HG03439 (cell line): ENCODE measurements at regions not wholly inside any gene's neighbourhood (a gene's known extent, or its start where the extent isn't known, plus 50 kb on each side); places are given as distances from the start of the nearest gene placed in this dataset.

Source experiments
- ATAC-seq: cut with Tn5 transposase; IDR thresholded peaks from one replicate; pipeline ENCODE4 v1.9.1; 2021; ENCODE audit warnings: mild to moderate bottlenecking, moderate library complexity; ENCODE audit not compliant: unreplicated experiment

DNA sequence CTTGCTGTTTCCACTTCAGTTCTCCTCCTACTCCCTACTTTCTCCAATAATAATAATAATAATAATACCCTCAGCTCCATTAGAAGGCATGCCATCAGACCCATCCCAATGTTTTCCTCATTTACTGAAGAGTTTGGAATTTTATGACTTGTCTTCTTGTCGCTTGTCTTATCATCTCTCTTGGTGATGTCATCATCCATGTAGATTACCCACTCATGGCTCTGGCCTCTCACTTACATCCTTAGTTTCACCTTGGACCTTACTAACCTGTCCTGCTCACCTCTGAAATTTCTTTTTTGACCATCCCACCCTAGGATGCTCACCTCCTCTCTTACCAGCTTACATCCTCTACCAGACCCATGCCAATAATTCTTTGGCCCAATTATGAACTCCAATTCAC, 329.3 kb downstream of the ACTL7B start:
- ATAC-seq: no peak

DNA sequence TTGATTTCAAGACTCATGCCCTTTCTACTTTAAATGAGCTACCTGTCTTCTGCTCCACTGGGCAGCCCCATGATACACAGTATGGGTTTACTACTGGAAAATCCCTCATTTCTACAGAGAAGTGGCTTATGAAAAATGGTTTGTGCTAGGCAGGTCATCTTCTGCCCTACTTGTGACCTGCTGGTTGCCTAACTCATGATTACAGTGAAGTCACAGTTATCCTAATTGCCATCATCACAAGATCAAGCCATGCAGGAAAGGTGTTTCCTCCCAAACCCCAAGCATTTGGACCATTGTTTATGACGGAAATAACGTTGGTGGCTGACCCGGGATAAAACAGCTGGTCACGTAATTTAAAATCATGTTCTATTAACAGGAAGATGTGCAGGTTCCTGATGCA, 330.6 kb downstream of the ACTL7B start:
- no peak for ATAC-seq

- no peak for ATAC-seq
These were observed 334.7 kb downstream of the ACTL7B start for GRCh38 chr9:108521063-108521590.

- no peak for ATAC-seq
These were observed 336.3 kb downstream of the ACTL7B start for GRCh38 chr9:108519437-108519836.

DNA sequence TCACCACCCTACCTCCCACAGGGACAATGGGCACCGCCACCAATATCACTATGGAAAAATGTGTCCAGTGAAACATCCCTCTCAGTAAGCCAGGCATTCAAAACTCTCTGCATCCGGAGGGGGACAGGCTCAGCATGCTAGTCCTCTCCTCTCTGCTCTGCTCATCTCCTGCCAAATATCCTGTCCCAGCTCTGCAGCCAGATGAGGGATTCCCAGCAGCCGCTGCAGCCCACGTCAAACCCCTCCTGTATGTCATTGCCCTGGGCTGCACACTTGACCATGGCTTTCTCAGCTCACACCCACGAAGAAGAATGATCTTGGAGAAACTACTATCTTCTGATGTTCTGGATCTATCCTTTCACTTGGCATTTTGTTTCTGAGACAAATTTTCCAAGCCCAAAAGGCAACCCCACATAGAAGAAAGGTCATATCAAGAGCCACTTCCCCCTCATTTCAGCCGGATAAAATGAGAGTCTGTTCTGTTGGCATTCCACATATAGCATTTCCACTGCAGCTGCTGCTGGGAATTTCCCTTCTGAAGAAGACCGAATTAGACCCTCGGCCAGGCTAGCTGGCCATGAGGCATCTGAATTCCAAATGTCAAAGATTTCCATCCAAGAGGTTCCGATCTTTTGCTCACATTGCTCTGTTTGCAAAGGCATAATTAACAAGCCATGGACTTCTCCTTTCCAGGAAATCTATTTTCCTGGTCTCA, 338.0 kb downstream of the ACTL7B start:
- ATAC-seq: no peak

DNA sequence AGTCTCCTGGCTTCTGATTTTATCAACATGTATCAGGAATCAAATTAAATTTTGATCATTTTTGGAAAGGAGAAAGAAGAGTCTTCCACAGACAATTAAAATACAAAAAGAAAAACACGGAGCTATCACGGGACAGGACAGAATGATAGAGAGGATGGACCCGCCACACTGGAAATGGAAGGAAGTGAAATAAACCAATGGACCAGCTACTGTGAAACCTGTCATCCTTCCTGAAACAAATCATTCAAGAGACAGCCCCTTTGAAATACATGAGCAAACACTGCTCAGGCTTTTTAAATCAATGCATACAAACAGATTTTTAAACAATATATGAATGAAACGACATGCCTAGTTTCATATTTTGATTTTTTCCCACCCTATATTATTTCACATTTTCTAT, 339.4 kb downstream of the ACTL7B start:
- no peak for ATAC-seq

- no peak for ATAC-seq
These were observed 339.9 kb downstream of the ACTL7B start for GRCh38 chr9:108515856-108516255.

DNA sequence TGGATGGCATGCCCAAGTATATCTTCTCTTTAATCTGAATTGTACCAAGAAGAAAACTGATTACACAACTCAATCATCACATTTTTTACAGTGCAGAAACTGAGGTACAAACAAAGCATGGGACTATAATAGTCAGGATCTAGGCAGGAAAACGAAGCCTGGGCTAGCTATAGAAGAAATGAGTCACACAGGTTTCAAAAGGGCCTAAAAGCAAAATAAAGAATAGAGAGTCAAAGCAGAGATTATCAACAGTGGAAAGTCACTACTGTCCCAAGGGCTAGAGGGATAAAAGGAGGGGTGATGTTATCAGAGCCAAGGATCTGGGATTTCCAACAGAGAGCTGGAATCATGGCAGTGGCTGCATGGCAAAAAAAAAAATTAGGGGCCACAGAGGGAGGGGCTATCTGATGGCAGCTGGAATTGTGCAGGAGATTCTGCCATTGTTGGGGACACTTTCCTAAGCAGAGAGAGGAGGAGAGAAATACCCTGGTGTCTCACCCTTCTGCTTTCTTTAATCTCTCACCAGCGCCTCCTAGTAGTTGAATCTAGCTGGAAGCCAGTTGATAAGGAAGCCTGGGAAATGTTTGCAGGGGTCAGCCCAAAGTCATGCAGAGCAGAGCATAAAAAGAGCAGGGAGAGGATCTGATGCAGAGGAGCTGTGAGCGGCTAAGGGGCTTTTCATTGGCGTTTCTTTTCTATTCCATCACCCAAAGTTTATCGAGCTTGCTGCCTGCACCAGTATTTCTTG, 343.2 kb downstream of the ACTL7B start:
- ATAC-seq: no peak

GRCh38 chr9:108511307-108511706, 344.5 kb downstream of the ACTL7B start:
- no peak for ATAC-seq

- no peak for ATAC-seq
These were observed 358.9 kb downstream of the ACTL7B start for GRCh38 chr9:108496846-108497245.

- no peak for ATAC-seq
These were observed 366.2 kb downstream of the ACTL7B start for GRCh38 chr9:108489567-108489966.

DNA sequence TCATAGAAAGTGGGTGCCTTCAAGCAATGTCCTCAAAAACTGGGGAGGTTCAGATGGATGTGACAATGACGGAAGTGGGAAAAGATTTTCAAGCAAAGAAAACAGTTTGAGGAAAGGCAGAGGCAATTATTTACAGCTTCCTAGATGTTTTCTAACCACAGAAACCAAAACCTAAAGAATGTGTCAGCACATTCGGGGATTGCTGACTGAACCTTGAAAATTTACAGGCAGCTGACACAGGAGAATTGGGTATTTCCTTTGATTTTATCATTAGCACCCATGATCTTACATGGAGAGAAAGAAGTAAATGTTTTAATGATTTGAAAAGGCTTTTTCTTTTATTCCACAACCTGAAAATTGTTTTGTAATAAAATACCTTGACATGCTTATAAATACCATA, 369.0 kb downstream of the ACTL7B start:
- no peak for ATAC-seq

DNA sequence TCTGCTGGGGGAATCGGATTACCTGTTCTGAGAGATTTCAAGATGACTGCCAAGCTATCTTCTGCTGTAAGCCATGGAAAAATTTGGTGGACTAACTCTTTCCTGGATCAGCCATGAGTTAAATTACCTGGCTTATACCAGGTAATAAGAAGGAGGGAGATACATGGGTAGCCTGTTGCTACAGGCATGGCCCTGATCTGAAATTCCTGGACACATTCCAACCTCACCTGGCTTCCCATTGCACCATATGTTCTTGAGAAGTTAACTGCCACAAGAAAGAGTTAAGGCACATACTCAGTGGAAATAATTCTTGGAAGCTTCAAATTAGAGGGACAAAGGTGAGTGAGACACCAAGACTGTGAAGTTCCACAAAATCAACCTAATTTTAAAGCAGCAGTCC, 371.3 kb downstream of the ACTL7B start:
- no peak for ATAC-seq

- ATAC-seq: no peak
These were observed 372.1 kb downstream of the ACTL7B start for GRCh38 chr9:108483676-108484075.

DNA sequence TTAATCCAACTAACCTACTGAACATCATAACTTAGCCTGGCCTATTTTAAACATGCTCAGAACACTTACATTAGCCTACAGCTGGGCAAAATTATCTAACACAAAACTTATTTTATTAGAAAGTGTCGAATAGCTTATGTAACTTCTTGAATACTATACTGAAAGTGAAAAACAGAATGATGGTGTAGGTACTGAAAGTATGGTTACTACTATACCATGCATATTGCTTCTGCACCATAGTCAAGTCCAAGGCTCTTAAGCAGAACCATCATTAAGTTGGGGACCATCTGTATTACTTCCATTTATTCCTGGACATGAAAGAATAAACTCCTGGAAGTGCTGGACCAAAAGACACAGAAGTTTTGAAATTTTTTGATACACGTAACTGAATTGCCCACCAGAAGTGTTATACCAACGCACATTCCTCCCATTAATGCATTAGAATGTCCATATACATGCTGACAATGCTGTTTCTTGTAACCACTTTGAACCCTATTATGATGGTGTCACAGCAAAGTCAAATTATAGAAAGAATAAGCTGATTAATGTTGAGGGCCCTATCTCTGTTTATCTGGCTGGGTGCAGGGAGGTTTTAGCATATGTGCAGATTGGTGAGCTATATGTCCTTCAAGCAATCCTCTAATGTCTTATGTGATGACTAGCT, 375.7 kb downstream of the ACTL7B start:
- no peak for ATAC-seq

GRCh38 chr9:108478431-108479332, 377.1 kb downstream of the ACTL7B start:
- ATAC-seq: peak; percentile 86

DNA sequence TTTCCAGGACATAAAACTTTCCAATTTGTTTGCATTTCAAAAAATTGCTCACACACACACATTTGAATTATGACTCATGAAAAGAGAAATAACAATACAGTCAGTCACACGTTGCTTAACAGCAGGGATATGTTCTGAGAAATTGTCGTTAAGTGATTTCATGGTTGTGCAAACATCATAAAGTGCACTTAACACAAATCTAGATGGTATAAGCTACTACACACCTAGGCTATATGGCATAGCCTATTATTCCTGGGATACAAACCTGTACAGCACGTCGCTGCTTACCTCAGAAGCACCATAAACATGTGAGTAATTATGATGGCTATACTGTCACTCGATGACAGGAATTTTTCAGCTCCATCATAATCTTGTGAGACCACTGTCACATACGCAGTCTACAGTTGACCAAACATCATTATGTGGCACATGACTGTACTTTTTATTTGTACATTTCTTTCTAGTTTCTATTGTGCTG, 378.2 kb downstream of the ACTL7B start:
- ATAC-seq: no peak

DNA sequence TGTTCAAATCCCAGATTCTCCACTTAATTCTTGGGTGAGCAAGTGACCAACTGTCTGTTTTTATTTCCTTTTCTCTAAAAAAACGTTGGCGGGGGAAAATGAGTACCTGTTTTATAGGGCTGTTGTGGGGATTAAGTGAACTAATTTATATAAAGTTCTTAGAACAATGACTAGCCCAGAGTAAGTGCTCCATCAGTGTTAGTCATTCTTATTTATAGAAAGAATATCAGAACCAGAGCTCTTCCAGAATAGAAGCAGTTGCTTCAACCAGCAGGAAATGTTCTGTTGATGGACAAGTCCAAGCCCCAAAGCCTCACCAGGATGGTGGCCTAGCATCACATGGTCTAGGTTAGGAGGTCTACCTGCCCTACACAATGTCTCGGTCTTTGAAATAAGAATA, 379.2 kb downstream of the ACTL7B start:
- ATAC-seq: no peak

- no peak for ATAC-seq
These were observed 380.0 kb downstream of the ACTL7B start for GRCh38 chr9:108475813-108476212.

- ATAC-seq: no peak
These were observed 381.4 kb downstream of the ACTL7B start for GRCh38 chr9:108474356-108474755.
